HG03045 (cell line): ENCODE measurements at regions not wholly inside any gene's neighbourhood (a gene's known extent, or its start where the extent isn't known, plus 50 kb on each side); places are given as distances from the start of the nearest gene placed in this dataset.
"Not testable (repeated sequence)": the region's sequence is repeated elsewhere in the genome, so short reads cannot be mapped to it uniquely, and the experiment has no call there.

Experiments
- ATAC-seq: cut with Tn5 transposase; IDR thresholded peaks from one replicate; pipeline ENCODE4 v1.9.1; 2021; ENCODE audit warnings: mild to moderate bottlenecking, moderate library complexity; ENCODE audit not compliant: unreplicated experiment

GRCh38 chr11:34756591-34756990 lies 135.7 kb downstream of the EHF start:
- no peak for ATAC-seq

- no peak for ATAC-seq
These were observed 134.8 kb downstream of the EHF start for GRCh38 chr11:34755671-34756070.

GRCh38 chr11:34754171-34754823 lies 133.4 kb downstream of the EHF start:
- no peak for ATAC-seq

GRCh38 chr11:34750692-34751405 lies 130.0 kb downstream of the EHF start:
- no peak for ATAC-seq

GRCh38 chr11:34749666-34750659 lies 129.1 kb downstream of the EHF start:
- ATAC-seq, result no peak

- no peak for ATAC-seq
These were observed 127.1 kb downstream of the EHF start for GRCh38 chr11:34748036-34748435.

- no peak for ATAC-seq
These were observed 126.4 kb downstream of the EHF start for GRCh38 chr11:34747251-34747650.

- ATAC-seq, result no peak
These were observed 124.3 kb downstream of the EHF start for GRCh38 chr11:34745195-34745594.

- no peak for ATAC-seq
These were observed 123.6 kb downstream of the EHF start for GRCh38 chr11:34744511-34744910.

GRCh38 chr11:34738237-34738636 lies 117.3 kb downstream of the EHF start:
- ATAC-seq, result no peak

GRCh38 chr11:34732831-34733230 lies 111.9 kb downstream of the EHF start:
- ATAC-seq, result no peak

GRCh38 chr11:34731603-34732002 lies 110.7 kb downstream of the EHF start:
- ATAC-seq, result no peak

GRCh38 chr11:34730544-34731295 lies 109.8 kb downstream of the EHF start:
- no peak for ATAC-seq

GRCh38 chr11:34728609-34729008 lies 107.7 kb downstream of the EHF start:
- ATAC-seq, result no peak

GRCh38 chr11:34727228-34727737 lies 106.4 kb downstream of the EHF start:
- ATAC-seq, result no peak

- ATAC-seq, result no peak
These were observed 104.1 kb downstream of the EHF start for GRCh38 chr11:34724973-34725372.

GRCh38 chr11:34721646-34722045 lies 100.8 kb downstream of the EHF start:
- no peak for ATAC-seq

- no peak for ATAC-seq
These were observed 98.5 kb downstream of the EHF start for GRCh38 chr11:34719303-34719848.

GRCh38 chr11:34713631-34714030 lies 92.7 kb downstream of the EHF start:
- ATAC-seq, result not testable (repeated sequence)
